ENCODE measurements at regions not wholly inside any gene's neighbourhood (a gene's known extent, or its start where the extent isn't known, plus 50 kb on each side); places are given as distances from the start of the nearest gene placed in this dataset.

DNA sequence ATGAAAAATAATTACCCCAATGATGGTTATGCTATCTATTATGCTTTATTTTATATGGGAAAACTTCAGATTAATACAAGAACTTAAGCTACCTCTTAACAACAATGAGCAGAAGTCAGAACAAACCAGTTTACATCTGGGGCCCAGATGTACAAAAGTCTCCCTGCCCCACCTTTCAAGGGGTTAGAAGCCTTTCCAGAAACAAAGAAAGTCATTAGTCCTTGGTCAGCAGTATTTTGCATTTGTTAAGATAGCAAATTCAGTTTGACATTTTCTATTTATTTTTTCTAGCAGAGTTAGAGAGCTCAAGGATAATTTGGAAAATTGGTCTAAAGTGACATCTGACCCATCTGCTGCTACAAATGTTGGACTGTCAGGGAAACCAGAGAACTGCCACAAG lies 478.7 kb upstream of the UBE2E2 start:
- TF ChIP-seq POLR2AphosphoS5 (IDR thresholded peaks at IDR 0.05; ENCODE audit: low read depth, low read length): no peak
- TF ChIP-seq, protein P1, sequence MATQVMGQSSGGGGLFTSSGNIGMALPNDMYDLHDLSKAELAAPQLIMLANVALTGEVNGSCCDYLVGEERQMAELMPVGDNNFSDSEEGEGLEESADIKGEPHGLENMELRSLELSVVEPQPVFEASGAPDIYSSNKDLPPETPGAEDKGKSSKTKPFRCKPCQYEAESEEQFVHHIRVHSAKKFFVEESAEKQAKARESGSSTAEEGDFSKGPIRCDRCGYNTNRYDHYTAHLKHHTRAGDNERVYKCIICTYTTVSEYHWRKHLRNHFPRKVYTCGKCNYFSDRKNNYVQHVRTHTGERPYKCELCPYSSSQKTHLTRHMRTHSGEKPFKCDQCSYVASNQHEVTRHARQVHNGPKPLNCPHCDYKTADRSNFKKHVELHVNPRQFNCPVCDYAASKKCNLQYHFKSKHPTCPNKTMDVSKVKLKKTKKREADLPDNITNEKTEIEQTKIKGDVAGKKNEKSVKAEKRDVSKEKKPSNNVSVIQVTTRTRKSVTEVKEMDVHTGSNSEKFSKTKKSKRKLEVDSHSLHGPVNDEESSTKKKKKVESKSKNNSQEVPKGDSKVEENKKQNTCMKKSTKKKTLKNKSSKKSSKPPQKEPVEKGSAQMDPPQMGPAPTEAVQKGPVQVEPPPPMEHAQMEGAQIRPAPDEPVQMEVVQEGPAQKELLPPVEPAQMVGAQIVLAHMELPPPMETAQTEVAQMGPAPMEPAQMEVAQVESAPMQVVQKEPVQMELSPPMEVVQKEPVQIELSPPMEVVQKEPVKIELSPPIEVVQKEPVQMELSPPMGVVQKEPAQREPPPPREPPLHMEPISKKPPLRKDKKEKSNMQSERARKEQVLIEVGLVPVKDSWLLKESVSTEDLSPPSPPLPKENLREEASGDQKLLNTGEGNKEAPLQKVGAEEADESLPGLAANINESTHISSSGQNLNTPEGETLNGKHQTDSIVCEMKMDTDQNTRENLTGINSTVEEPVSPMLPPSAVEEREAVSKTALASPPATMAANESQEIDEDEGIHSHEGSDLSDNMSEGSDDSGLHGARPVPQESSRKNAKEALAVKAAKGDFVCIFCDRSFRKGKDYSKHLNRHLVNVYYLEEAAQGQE (IDR thresholded peaks at IDR 0.05; ENCODE audit: insufficient read depth in 1 of 2, low read depth in 2 of 2, low read length in 2 of 2): no peak
- no peak for TF ChIP-seq TAF1 (IDR thresholded peaks at IDR 0.05; ENCODE audit: borderline replicate concordance, insufficient read depth, low read length)
- no peak for TF ChIP-seq SIN3A (IDR thresholded peaks at IDR 0.05; ENCODE audit: borderline replicate concordance, insufficient read depth, low read length)
- TF ChIP-seq FOXP2 (optimal IDR thresholded peaks at IDR 0.05; ENCODE audit: borderline replicate concordance, extremely low read depth, extremely low read length, insufficient read depth): no peak
